Stimulated activated naive CD8-positive, alpha-beta T cell treated with anti-CD3 and anti-CD28 coated beads, Interleukin-15, Interleukin-2, amounts not matched to agents 100 U/mL and 50 U/mL, for 24 hours (primary cell): ENCODE measurements at regions not wholly inside any gene's neighbourhood (a gene's known extent, or its start where the extent isn't known, plus 50 kb on each side); places are given as distances from the start of the nearest gene placed in this dataset.

Experiments used
- ATAC-seq: fragments of 150-1000 bp; cut with Tn5 transposase; one replicate; pipeline ENCODE4 v1.10.0; 2021
- DNase-seq: peaks from one replicate; pipeline ENCODE4 v3.0.0; 2021

DNA sequence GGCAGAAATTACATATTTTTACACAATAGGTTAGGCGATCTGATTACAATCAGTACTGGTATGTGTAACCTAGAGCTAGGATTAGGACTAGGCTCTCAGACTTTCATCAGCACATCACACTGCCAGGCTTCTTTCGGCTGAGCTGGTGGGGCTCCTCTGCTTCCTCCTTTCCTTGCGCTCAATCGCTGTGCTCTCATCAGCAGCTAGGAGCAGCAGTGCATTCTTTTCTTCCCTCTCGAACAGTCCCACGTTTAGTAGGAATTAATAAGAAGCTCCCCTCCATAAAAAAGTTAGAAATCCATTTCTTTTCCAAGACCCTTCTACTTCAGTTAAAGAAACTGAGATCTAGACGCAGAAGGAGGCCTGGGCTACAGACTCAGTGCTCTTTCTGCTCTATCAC, 350.4 kb downstream of the SPRY1 start:
- DNase-seq (no peak), ATAC-seq (no peak)

DNA sequence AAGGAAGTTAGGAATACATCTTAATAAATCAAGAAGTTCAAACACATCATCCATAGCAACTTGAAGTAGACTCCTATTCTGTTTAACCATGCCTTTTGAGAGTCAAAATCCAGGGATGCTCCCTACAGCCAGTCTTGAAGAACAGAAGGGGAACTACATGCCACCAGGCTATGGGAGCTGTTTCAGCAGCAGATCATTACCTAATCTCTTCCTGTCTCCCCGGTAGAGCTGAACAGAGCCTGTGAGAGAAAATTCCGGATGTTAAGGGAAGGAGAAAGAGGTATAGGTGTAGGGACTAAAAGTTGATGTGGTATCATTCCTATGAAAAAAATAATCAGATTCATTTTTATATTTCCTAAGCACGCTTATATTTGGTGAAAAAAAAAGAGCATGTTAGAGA, 352.2 kb downstream of the SPRY1 start:
- no peak for ATAC-seq
- DNase-seq = no peak

DNA sequence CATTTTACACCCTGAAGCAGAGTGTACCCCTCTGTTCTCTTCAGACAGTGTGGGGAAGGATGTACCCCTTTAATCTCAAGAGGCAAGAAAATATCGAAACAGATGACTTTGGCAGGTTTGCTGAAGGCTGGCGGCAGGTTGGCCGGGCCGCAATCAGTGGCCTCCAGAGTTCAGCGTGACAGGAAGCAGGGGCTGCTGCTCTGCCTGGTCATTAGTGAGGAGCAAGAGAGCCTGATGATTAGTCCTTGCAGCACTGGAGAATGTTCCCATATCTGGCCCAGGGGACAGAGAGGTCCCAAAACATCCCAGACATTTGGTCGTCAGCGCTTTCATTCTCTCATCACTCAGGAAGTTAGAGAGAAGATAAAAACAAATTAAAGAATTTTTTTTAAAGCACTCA, 352.8 kb downstream of the SPRY1 start:
- ATAC-seq (no peak), DNase-seq (no peak)

DNA sequence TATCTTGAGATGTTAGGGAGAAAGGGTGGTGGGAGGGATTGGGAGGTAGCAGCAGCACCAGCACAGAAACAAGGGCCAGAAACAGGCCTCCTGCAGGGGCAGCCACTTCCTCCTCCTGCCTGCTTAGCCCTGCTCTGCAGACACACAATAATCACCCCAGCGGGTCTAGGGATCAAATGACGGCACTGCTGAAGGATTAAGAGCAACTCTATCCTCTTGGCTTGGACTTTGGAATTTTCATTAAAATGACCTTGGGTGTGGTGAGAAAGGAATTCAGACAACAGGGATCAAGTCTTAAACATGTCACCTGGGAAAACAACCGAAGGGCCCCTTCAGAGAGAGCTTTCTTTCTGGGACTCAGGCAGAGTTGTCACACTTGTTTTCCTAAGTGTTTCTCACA, 353.4 kb downstream of the SPRY1 start:
- DNase-seq = no peak
- no peak for ATAC-seq

DNA sequence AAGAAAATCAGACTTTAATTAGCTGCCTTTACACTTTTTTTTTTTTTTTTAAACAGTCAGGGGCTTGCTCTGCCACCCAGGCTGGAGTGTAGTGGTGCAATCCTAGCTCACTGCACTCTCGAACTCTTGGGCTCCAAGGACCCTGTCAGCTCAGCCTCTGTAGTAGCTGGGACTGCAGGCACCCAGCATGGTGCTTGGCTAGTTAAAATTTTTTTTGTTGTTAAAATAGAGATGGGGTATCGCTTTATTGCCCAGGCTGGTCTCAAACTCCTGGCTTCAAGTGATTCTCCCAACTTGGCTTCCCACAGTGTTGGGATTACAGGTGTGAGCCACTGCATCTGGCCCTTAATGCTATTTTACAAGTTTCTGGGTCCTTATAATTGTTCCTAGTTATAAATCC, 359.1 kb downstream of the SPRY1 start:
- DNase-seq (no peak), ATAC-seq (no peak)

DNA sequence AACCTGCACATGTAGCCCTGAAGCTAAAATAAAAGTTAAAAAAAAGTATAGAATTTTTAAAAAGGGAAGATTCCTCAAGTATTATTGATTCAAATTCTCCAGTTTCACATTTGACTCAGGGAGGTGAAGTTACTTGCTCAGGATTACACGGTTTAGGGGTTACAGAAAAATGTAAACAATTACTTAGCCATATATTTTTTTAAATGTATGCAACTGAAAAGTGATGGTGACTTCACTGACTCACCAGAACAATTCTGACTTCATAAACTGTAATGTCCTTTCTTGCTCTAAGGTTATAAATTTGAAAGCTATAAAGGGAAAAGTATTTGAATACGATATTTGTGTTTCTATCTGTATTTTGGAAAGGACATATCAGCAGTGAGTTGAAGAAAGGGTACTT, 371.2 kb downstream of the SPRY1 start:
- DNase-seq (no peak), ATAC-seq (no peak)

DNA sequence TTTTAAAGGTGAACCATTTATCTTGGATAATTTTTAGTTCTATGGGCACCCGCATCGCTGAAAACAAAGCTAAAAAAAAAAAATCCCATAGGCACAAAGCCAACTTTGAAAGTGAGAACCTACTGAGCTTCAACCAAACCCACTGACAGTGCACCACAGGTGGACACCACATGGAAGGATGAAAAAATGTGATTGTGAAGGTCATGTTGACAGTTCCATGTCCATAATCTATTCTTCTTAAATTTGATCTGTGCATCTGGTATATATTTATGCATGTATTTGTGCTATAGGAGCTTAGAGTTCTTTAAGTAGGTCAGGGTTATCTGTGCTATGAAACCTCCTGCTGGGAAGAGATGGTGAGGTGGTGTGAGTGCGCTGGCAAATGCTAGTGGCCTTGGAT, 374.3 kb downstream of the SPRY1 start:
- DNase-seq = no peak

DNA sequence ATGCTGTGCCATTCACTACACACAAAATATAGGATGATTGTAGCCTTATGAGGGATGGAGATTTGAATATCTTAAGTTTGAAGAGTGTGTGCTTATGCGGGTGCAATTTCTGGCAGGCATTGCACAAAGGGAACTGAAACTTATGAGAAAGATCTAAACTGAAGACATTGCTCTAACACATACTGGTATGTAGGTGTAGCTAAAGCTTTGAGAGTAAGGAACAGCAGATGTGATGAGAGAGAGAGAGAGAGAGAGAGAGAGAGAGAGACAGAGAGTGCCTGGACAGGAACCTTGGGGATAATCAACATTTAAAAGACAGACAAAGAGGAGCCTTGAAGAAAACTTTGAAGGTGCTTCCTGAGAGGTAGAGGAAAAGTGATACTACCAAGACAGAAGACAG, 379.7 kb downstream of the SPRY1 start:
- ATAC-seq = no peak

More for the DNA sequence above, 374.3 kb downstream of the SPRY1 start:
- ATAC-seq = no peak

DNA sequence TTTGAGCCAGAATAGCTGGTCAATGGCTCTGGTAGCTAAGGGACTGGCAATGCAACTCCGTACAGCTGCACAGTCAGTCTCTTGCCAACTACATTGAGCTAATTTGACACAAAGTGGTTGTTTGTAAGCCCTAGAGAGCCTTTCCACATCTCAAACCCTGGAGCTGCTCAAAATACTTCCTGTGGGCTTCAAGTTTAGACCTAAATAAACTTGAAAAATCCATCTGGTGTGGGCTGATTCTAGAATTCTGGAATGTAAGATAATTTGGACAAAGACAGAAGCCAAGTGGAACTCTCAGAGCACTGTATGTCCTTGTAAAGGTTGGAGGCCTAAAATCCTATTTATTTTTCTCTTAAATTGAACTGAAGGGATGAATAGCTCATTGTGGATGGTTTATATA, 380.8 kb downstream of the SPRY1 start:
- DNase-seq (no peak), ATAC-seq (no peak)

More for the DNA sequence above, 379.7 kb downstream of the SPRY1 start:
- DNase-seq = no peak

DNA sequence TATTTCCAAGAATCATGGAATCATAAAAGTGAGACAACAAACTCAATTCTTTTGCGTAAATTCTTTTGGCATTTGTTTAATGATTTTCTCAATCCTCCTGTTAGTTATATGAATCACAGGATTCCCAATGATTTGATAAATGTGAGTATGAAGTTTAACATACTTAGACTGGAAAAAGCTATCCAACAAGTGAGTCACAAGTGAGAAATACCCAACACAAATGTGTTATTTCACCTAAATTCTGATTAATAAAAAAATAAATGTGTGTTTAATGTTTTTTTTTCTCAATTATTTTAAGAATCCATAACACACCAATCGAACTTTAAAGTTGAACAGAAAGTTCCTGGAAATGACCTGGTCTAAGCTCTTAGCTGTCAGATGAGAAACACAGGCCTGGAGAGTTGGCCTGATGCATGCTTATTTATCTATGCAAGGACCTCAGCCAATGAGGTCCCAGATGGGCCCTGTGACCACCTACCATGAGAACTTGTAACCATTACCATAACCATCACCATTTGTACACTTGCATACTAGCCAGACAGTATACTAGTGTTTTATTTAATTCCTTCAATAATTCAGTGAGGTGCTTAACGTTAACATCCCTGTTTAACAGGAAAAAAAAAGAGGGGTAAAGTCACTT, 386.7 kb downstream of the SPRY1 start:
- DNase-seq (no peak), ATAC-seq (no peak)

DNA sequence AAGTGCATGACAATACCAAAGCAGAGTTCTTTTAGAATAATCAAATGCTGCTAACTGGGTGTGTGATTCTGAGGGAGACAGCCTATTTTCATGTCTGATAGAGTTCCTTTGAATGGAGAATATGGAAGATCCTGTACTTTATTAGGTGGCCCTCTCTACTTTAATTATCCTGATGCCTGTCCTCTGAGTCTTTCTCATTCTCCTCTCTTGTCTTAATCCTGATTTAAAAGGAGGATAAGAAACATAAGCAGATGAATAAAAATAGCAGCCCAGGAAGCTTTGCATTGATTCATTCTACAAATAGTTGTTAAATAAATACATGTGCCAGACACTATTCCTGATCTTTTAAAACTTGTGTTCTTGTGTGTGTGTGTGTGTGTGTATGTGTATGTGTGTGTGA, 387.3 kb downstream of the SPRY1 start:
- DNase-seq (no peak), ATAC-seq (no peak)

DNA sequence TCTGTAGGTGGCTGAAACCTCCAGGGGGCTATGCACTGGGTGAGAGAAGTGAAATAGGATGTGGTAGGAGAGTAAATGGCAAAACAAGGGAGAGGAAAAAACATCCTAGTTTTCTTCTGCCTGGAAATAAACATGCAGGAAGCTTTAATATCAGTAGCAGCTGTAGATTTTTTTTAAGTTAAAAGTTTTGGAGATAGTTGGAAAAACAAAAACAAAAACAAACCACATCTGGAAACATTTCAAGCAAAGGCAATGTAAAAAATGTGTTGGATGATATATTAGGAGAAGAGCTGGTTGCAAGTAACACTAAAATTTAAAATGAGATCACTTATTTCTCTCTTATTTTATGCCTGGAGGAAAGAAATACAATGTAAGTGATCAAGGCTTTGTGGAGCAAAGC, 388.0 kb downstream of the SPRY1 start:
- DNase-seq = no peak

DNA sequence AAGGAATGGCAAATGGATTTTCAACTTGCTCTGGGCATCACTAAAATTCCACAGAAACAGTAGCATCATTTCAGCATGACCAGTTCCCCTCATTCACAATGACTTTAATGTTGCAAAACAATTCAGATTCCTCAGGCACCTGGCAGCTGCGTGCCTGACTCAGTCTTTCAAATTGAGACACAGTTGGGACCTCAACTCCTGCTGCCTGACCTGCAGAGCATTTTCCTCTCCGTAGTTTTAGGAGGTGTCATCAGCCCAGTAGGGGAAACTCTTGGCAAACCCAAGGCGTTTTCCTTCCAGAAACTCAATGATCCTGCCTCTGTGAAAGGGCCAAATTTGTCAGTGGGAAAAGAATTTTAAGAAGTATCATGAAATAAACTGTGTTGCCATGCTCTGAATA, 388.9 kb downstream of the SPRY1 start:
- no peak for DNase-seq
- ATAC-seq = no peak

More for the DNA sequence above, 388.0 kb downstream of the SPRY1 start:
- no peak for ATAC-seq

DNA sequence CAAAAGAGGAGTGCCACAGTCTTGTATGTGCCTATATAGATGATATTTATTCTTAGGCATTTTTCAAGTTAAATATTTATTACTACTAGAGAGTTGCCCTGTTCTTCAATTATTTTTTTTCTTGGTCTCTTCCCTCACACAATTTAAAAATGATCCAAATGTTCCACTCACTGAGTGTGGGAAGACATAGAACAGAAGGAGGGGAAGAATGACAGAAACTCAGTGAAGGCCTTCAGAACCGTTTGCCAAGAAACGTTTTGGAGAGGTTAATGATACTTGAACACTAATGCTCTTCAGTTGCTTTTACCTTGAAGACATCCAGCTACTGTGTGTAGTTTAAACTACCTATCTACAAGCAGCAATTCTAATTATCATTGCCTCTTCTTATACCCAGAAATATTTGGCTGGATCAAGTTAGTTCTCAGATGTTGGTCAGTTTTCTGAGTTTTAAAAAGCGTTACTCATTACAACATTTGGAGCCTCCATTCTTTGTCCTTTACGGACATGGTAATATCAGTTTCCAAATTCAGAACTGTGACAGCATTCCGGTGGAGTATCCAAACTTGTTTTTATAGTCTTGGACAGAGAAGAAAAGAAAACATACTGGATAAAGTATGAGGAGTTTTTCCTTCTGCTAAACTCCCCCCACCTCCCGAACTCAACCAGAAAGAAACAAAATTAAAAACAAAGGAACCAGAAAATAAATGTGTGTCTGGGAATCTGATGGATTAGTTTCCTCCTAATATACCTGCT, 389.7 kb downstream of the SPRY1 start:
- ATAC-seq = no peak
- DNase-seq = no peak

DNA sequence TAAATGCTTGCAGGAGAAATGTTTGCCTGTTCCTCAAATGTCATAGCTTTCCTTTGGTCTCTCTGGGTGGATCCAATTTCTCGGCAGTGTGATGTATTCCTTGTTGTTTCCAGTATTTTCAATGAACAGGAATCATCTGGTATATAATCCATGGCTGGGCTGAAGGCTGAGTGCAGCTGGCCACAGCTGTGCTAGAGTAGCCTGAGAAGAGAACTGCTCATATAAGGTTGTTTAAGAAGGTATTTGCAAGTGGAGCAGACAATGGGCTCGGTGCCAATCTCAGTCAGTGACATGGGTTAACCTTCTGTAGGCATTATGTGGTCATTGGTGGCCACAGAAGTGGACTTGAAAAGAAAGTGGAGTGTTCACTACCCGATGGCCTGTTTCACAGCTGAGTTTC, 390.3 kb downstream of the SPRY1 start:
- ATAC-seq = no peak
- no peak for DNase-seq

DNA sequence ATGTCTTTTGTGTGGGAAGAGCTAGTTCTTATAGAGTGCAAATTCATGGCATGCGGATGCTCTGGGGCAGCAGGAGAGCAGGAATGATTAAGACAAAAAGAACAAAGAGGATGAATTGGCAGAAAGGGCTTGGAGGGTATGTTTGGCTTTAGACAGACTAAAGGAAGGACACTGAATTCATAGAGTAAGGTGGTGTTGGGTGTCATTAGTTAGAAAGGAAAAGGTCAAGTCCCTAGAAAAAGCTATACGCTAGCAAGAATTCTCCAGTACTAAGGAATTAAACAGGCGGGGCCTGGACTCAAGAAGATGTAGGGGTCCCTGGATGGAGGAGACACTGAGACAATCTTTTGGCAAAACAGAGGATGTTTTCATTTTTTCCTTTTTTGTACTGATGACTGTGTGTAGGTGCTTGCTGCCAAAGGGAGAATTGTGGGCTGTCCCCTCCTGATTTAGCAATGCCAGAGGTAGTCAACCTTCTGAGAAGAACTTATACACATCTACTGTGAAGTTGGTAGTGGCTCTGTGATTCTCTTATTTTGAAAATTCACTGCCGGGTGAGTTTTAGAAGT, 391.0 kb downstream of the SPRY1 start:
- DNase-seq = no peak
- ATAC-seq = no peak

DNA sequence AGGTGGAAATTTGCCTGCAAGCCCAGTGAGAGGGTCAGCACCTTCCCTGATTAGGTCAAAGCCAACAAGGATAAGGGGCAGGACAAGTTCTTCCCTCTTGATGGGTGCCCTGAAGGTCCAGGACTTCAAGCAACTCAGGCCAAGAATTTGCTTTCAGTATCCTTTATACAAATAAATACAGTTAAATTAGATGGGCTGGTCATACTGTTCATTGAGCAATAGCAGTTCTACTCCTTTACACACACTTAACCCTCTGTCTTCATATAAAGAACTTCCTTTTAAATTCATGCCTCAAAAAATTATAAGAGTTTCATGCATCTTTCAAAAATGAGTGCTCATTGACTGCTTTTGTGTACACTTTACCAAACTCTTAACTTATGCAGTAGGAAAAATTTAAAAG, 392.0 kb downstream of the SPRY1 start:
- ATAC-seq (no peak), DNase-seq (no peak)

DNA sequence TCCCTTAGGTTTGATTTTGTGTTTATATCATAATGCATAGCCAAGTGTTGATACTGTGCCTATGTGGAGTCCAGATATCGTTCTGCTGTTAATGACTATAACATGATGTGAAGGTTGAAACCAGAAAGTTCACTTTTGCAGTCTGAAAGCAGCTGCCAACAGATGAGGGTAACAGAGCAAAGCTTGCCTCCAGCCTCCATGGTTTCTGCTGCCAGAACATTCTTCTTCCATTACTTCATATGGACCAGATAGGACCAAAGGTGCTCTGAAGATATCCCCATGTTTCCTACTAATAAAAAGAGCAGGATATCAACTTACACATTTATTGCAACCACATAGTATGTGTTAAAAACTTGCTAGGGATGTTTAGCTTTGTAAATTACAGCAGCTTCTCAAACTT, 394.1 kb downstream of the SPRY1 start:
- ATAC-seq = no peak
- DNase-seq = no peak

DNA sequence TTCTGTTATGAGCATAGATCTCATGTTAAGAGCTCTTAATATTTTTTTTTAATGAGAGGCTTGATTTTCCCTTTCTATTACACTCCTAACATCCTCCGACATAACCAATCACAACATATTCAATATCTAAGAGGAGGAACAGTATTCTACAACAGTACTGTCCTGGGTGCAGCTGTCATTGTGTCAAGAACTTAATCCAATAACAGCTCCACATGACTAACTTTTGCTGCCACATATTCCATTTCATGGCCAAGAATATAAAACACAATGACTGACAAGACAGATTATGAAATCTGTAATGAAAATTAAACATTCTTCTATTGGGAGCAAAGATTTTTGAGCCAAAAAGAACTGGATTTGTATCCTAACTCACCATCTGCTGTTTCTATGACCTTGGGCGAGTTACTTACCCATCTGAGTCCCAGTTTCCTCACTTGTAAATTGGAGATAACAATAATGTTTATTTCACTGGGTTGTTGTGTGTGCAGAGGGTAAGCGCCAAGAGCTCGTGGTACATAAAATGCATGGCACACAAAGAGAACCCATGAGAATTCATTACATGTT, 405.6 kb downstream of the SPRY1 start:
- DNase-seq (no peak), ATAC-seq (no peak)

DNA sequence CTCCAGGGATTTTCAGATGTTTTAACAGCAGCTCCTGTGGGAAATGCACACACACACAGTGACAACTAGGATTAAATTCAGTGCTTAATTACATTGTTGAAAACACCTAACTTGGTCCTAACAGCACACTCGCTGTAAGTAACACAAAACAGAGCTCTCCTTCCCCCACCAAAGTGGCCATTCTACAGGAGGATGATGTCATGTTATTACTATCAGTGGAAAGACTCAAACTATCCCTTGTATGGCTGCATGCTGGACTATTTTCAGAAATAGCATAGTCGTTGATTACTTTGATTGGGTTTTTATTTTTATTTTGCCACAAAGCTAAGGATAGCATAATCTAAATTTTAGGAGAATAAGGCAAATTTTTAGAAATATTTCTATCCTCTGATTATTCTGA, 406.3 kb downstream of the SPRY1 start:
- ATAC-seq = no peak

DNA sequence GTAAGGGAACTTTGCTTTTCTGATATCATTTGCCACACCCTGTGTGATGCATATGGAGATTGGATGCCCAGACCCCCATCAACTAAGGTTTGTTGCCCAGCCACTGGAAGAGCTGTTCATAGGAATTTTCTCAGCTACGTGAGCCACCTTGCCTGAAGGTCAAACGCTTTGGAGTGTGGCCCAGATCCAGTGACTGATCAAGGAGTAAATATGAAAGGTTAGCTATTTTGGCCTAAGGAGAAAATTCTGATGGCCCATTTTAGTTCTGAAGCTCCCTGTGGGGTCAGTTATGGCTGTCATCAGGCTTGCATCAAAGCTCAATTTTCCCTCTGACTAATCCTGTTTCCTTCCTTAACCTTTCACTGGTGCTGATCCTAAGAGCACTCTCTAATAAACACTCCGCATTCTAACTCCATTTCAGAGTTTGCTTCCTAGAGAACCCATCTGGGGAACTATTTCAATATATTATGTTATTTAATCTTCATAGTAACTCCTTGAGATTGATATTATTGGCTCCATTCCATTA, 407.7 kb downstream of the SPRY1 start:
- DNase-seq = no peak
- ATAC-seq = no peak

More for the DNA sequence above, 406.3 kb downstream of the SPRY1 start:
- DNase-seq = no peak

DNA sequence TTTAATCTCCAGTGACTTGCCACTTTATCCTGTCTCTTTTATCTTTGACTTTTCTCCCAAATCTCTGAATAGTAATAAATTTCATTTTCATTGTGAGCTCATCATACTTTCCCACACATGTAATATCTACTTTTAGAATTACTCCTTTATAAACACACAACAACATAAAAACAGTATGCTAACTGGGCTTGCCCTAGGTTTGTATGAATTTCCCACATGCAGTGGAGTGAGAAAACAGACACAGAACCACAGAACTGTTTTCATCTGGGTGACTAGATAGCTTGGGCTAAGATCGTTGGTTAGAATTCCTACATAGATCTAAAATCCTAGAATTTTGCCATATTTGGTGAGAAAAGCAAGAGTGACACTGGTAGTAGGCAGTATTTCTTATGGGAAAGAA, 409.5 kb downstream of the SPRY1 start:
- ATAC-seq (no peak), DNase-seq (no peak)

DNA sequence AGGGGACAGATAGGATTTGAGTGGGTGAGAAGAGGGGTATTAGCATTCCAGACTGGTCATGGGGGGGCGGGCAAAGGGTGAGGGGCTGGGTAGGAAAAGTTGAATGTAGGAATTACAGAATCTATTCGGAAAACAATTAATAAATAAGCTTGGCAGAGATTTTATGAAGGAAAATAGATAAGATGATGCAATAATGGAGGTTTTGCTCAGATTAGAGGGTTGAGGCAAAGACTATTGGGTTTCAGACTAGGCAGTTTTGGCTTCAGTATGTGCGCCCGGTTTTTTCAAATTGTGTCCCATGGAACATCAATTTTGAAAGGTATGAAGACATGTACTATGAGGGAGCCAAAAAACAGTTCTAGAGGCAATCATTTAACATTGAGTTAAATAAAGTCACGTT, 410.6 kb downstream of the SPRY1 start:
- DNase-seq (no peak), ATAC-seq (no peak)
